ENCODE measurements at regions not wholly inside any gene's neighbourhood (a gene's known extent, or its start where the extent isn't known, plus 50 kb on each side); places are given as distances from the start of the nearest gene placed in this dataset.
"Not testable (repeated sequence)": the region's sequence is repeated elsewhere in the genome, so short reads cannot be mapped to it uniquely, and the experiment has no call there.

GRCh38 chr7:109549471-109550193 is 980.0 kb downstream of the DNAJB9 start:
- in situ Hi-C loops (cut with HindIII; ENCODE audit: low sequenced_read_pairs), result no loop called here

- in situ Hi-C loops (cut with HindIII; ENCODE audit: low sequenced_read_pairs), result no loop called here
These were observed 982.3 kb downstream of the DNAJB9 start for GRCh38 chr7:109552017-109552416.

GRCh38 chr7:109577265-109577664 is 1007.6 kb downstream of the DNAJB9 start:
- in situ Hi-C loops (cut with HindIII; ENCODE audit: low sequenced_read_pairs), result no loop called here

- in situ Hi-C loops (cut with HindIII; ENCODE audit: low sequenced_read_pairs), result no loop called here
These were observed 1010.2 kb downstream of the DNAJB9 start for GRCh38 chr7:109579901-109580300.

- in situ Hi-C loops (cut with HindIII; ENCODE audit: low sequenced_read_pairs), result no loop called here
These were observed 1012.5 kb downstream of the DNAJB9 start for GRCh38 chr7:109582211-109582610.

GRCh38 chr7:109596948-109597347 is 1027.3 kb downstream of the DNAJB9 start:
- in situ Hi-C loops (cut with HindIII; ENCODE audit: low sequenced_read_pairs), result not testable (repeated sequence)

- in situ Hi-C loops (cut with HindIII; ENCODE audit: low sequenced_read_pairs), result no loop called here
These were observed 1042.0 kb downstream of the DNAJB9 start for GRCh38 chr7:109611656-109612055.

- in situ Hi-C loops (cut with HindIII; ENCODE audit: low sequenced_read_pairs), result no loop called here
These were observed 1046.9 kb downstream of the DNAJB9 start for GRCh38 chr7:109616551-109617069.

- in situ Hi-C loops (cut with HindIII; ENCODE audit: low sequenced_read_pairs), result no loop called here
These were observed 1052.6 kb downstream of the DNAJB9 start for GRCh38 chr7:109622320-109622719.

- in situ Hi-C loops (cut with HindIII; ENCODE audit: low sequenced_read_pairs), result not testable (repeated sequence)
These were observed 1063.2 kb downstream of the DNAJB9 start for GRCh38 chr7:109632890-109633289.

GRCh38 chr7:109635374-109635773 is 1065.7 kb downstream of the DNAJB9 start:
- in situ Hi-C loops (cut with HindIII; ENCODE audit: low sequenced_read_pairs), result no loop called here

GRCh38 chr7:109637428-109637990 is 1067.8 kb downstream of the DNAJB9 start:
- in situ Hi-C loops (cut with HindIII; ENCODE audit: low sequenced_read_pairs), result no loop called here

- in situ Hi-C loops (cut with HindIII; ENCODE audit: low sequenced_read_pairs), result no loop called here
These were observed 1068.6 kb downstream of the DNAJB9 start for GRCh38 chr7:109638321-109638720.

- in situ Hi-C loops (cut with HindIII; ENCODE audit: low sequenced_read_pairs), result no loop called here
These were observed 1069.9 kb downstream of the DNAJB9 start for GRCh38 chr7:109639561-109639960.

GRCh38 chr7:109641445-109641844 is 1071.8 kb downstream of the DNAJB9 start:
- in situ Hi-C loops (cut with HindIII; ENCODE audit: low sequenced_read_pairs), result no loop called here

- in situ Hi-C loops (cut with HindIII; ENCODE audit: low sequenced_read_pairs), result no loop called here
These were observed 1076.5 kb downstream of the DNAJB9 start for GRCh38 chr7:109646124-109646523.

GRCh38 chr7:109646594-109646993 is 1076.9 kb downstream of the DNAJB9 start:
- in situ Hi-C loops (cut with HindIII; ENCODE audit: low sequenced_read_pairs), result not testable (repeated sequence)

GRCh38 chr7:109647263-109647662 is 1077.6 kb downstream of the DNAJB9 start:
- in situ Hi-C loops (cut with HindIII; ENCODE audit: low sequenced_read_pairs), result not testable (repeated sequence)

GRCh38 chr7:109659261-109659660 is 1089.6 kb downstream of the DNAJB9 start:
- in situ Hi-C loops (cut with HindIII; ENCODE audit: low sequenced_read_pairs), result loop anchor here (5.0 kb wide), 1 partner anchor 72 kb away; no protein-coding TSS in a partner anchor

GRCh38 chr7:109660401-109660800 is 1090.7 kb downstream of the DNAJB9 start:
- in situ Hi-C loops (cut with HindIII; ENCODE audit: low sequenced_read_pairs), result no loop called here

GRCh38 chr7:109663806-109664205 is 1094.1 kb downstream of the DNAJB9 start:
- in situ Hi-C loops (cut with HindIII; ENCODE audit: low sequenced_read_pairs), result no loop called here

- in situ Hi-C loops (cut with HindIII; ENCODE audit: low sequenced_read_pairs), result not testable (repeated sequence)
These were observed 1117.6 kb downstream of the DNAJB9 start for GRCh38 chr7:109687269-109687668.

Measured in endothelial cell of hepatic sinusoid (primary cell).